Neural cell (in vitro differentiated cells): ENCODE measurements at regions not wholly inside any gene's neighbourhood (a gene's known extent, or its start where the extent isn't known, plus 50 kb on each side); places are given as distances from the start of the nearest gene placed in this dataset.

ENCODE experiments used
- CTCF ChIP-seq: fragments of 450-650 bp; IDR thresholded peaks from 2 replicates; pipeline ENCODE4 v1.5.1; 2014; ENCODE audit warnings: antibody characterized with exemption, mild to moderate bottlenecking, moderate library complexity; ENCODE audit not compliant: poor library complexity, severe bottlenecking
- EZH2 ChIP-seq: fragments of 200-600, 300-800 bp; shearing (Covaris generic), sonication (generic); IDR thresholded peaks from 2 replicates; pipeline ENCODE4 v1.6.1; 2014; ENCODE audit warnings: antibody characterized with exemption, low read length, borderline replicate concordance, mild to moderate bottlenecking; ENCODE audit not compliant: insufficient read depth, poor library complexity, severe bottlenecking
- MXI1 ChIP-seq: fragments of 450-650 bp; conservative IDR thresholded peaks from 2 replicates; pipeline ENCODE4 v1.6.1; 2014; ENCODE audit warnings: antibody characterized with exemption, mild to moderate bottlenecking; ENCODE audit not compliant: poor library complexity, severe bottlenecking
- POLR2AphosphoS5 ChIP-seq: IDR thresholded peaks from 2 replicates; pipeline ENCODE4 v1.6.1; 2012
- REST ChIP-seq: IDR thresholded peaks from 2 replicates; pipeline ENCODE4 v1.6.1; 2012; ENCODE audit warnings: borderline replicate concordance
- SMC3 ChIP-seq: fragments of 450-650 bp; conservative IDR thresholded peaks from 2 replicates; pipeline ENCODE4 v1.6.1; 2014; ENCODE audit warnings: antibody characterized with exemption, mild to moderate bottlenecking, moderate library complexity; ENCODE audit not compliant: poor library complexity
- TAF1 ChIP-seq: IDR thresholded peaks from 2 replicates; pipeline ENCODE4 v1.6.1; 2012; ENCODE audit warnings: low read depth

- TF ChIP-seq SMC3 (no peak), POLR2AphosphoS5 (no peak), CTCF (no peak), EZH2 (no peak), TAF1 (no peak), REST (no peak), MXI1 (no peak)
Observed at GRCh38 chr20:48502758-48503157, 325.0 kb downstream of the PREX1 start.
